Chondrocyte (in vitro differentiated cells): ENCODE measurements at regions not wholly inside any gene's neighbourhood (a gene's known extent, or its start where the extent isn't known, plus 50 kb on each side); places are given as distances from the start of the nearest gene placed in this dataset.

Experiments used
- DNase-seq: peaks from one replicate; pipeline ENCODE4 v3.0.0; 2021; ENCODE audit warnings: mixed read lengths, low spot score
- H3K27ac Mint-ChIP-seq: one replicate; pipeline ENCODE4 v1.8.0; 2021; ENCODE audit warnings: mild to moderate bottlenecking, moderate library complexity, mixed read lengths; ENCODE audit not compliant: unreplicated experiment
- H3K27me3 Mint-ChIP-seq: 2 replicates; pipeline ENCODE4 v1.8.0; 2021; ENCODE audit warnings: low read depth, mixed read lengths
- H3K36me3 Mint-ChIP-seq: 2 replicates; pipeline ENCODE4 v1.8.0; 2021; ENCODE audit warnings: low read depth, mixed read lengths
- H3K4me1 Mint-ChIP-seq: 2 replicates; pipeline ENCODE4 v1.8.0; 2021; ENCODE audit warnings: low read depth, mild to moderate bottlenecking, mixed read lengths
- H3K4me3 Mint-ChIP-seq: one replicate; pipeline ENCODE4 v1.8.0; 2021; ENCODE audit warnings: mild to moderate bottlenecking, moderate library complexity, mixed read lengths; ENCODE audit not compliant: unreplicated experiment
- H3K9me3 Mint-ChIP-seq: 2 replicates; pipeline ENCODE4 v1.8.0; 2021; ENCODE audit warnings: low read depth, mixed read lengths
- TF ChIP-seq, protein P1 (sequence below): fragments of 200-600 bp; sonication (generic); IDR thresholded peaks from 2 replicates; pipeline ENCODE4 v1.5.0; 2021; ENCODE audit warnings: antibody characterized with exemption, mild to moderate bottlenecking, moderate library complexity

DNA sequence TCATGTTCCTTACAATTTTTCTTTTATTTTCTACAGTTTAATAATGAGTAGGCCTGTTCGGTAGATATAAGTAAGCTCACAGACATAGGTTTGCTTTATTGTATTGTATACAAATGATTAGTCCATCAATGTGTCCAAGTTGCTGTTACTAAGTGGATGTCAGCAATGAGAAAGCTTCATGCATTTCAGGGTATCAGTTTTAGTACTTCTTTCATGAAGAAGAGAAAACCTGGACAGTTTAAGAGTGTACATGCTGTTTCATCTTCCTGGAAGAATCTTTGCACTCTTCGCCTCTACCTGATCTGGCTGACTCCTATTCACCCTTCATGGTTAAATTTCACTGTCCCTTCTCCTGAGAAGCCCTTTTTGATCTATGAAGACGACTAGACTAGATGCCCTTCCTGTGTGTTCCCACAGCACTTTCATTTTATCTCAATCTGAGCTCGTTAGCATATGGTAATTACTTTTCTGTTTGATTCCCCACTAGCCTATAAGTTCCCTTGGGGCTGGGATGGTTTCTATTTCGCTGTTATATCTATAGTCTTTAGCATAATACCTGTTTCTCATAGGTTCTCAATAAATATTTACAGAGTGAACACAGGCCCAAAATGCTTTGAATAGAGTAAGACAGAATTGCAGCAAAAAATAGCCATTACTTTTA, 70.7 kb downstream of the CETN3 start:
- Mint-ChIP-seq H3K36me3 (no peaks in the 10 kb centered on the region), H3K9me3 (no peaks in the 10 kb centered on the region), H3K4me1 (no peaks in the 10 kb centered on the region), H3K27me3 (no peaks in the 10 kb centered on the region), H3K27ac (no peak overlapping the region), H3K4me3 (no peak overlapping the region)
- TF ChIP-seq, protein P1, sequence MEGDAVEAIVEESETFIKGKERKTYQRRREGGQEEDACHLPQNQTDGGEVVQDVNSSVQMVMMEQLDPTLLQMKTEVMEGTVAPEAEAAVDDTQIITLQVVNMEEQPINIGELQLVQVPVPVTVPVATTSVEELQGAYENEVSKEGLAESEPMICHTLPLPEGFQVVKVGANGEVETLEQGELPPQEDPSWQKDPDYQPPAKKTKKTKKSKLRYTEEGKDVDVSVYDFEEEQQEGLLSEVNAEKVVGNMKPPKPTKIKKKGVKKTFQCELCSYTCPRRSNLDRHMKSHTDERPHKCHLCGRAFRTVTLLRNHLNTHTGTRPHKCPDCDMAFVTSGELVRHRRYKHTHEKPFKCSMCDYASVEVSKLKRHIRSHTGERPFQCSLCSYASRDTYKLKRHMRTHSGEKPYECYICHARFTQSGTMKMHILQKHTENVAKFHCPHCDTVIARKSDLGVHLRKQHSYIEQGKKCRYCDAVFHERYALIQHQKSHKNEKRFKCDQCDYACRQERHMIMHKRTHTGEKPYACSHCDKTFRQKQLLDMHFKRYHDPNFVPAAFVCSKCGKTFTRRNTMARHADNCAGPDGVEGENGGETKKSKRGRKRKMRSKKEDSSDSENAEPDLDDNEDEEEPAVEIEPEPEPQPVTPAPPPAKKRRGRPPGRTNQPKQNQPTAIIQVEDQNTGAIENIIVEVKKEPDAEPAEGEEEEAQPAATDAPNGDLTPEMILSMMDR: no peak
- no peak for DNase-seq

DNA sequence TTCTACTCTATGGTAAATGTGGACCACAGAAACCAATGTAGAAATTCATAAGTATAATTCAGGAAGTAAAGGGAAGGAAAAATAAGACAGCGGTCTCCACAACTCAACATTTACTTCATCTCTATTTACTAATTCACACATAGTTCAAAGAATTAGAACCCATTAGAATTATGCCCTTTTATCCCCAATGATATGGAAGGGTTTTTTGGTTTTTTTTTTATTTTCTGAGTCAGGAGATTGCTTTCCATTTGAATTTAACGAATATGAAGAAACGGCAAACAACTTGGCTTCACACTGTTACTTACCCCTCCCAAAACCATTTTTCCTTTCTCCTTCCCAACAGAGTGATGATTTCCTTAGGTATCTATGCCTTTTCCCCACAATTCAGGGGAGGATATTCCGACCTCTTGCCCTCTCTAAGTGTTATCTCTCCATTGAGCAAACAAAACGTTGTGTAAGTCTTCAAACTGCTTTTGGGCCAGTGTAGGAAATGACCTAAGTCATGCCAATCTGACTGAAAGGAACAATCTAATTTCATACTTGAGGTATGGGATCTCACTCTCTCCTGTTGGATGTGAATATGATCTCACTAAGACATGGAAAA, 72.0 kb downstream of the CETN3 start:
- Mint-ChIP-seq H3K27ac (no peak overlapping the region), H3K4me1 (no peaks in the 10 kb centered on the region), H3K27me3 (no peaks in the 10 kb centered on the region), H3K4me3 (no peak overlapping the region), H3K36me3 (no peaks in the 10 kb centered on the region), H3K9me3 (no peaks in the 10 kb centered on the region)
- no peak for DNase-seq
- TF ChIP-seq, protein P1: no peak

DNA sequence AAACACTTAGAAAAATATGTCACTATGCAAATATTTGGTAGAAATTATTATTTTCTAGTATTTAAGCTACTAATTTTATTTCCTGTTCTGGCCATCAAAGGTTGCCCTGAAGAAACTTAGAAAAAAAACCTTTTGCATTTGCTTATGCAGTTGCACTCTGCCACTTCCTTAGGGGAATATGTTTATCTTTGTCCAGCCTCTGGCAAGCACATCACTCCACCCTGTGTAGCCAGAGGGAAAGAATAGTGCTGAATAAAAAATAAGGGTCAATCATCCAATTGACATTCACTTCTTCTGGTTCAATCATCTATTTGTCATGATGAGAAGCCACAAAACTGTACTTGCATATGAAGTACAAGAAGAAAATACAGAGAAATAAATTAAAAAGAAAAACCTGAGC, 72.8 kb downstream of the CETN3 start:
- no peaks in the 10 kb centered on the region for H3K36me3 Mint-ChIP-seq
- H3K27me3 Mint-ChIP-seq: peaks cover 2% of the 10 kb centered on the region
- no peak for DNase-seq
- H3K9me3 Mint-ChIP-seq: no peaks in the 10 kb centered on the region
- no peak overlapping the region for H3K4me3 Mint-ChIP-seq
- no peak overlapping the region for H3K27ac Mint-ChIP-seq
- TF ChIP-seq, protein P1: no peak
- H3K4me1 Mint-ChIP-seq: no peaks in the 10 kb centered on the region

DNA sequence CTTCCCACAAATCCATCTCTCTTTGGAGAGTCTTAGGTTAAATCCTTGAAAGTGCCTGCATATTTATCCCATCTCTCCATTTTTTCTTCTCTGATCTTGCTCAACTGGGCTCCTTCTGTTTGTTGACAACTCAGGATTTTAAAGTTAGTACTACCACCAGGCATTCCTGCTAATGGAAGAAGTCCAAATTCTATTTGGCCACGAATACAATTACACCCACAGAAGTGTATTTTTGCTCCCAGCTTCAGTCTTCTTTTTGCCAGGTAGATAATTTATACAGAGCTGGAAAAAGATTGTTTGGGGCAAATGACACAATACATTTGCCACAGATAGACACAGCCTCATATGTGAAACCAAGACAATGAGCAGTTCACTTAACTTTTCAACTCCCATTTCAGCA, 74.8 kb downstream of the CETN3 start:
- no peak overlapping the region for H3K4me3 Mint-ChIP-seq
- TF ChIP-seq, protein P1: no peak
- no peak for DNase-seq
- no peaks in the 10 kb centered on the region for H3K4me1 Mint-ChIP-seq
- H3K9me3 Mint-ChIP-seq: peaks cover 7% of the 10 kb centered on the region
- no peaks in the 10 kb centered on the region for H3K36me3 Mint-ChIP-seq
- peaks cover 2% of the 10 kb centered on the region for H3K27me3 Mint-ChIP-seq
- H3K27ac Mint-ChIP-seq: no peak overlapping the region

DNA sequence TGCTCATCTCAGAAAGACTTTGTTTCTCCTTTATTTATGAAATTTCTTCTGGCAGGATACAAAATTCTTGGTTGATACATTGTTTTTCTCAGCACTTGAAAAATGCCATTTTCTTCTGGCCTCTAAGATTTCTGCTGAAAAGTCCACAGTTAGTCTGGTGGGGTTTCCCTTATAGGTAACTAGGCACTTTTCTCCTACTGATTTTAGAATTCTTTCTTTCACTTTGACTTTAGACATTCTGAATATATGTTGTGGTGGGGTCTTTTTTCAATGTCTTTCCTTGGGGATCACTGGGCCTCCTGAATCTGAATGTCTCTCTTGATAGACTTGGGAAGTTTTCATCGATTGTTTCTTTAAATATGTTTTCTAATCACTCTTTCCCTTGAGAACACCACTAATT, 79.6 kb downstream of the CETN3 start:
- TF ChIP-seq, protein P1: no peak
- Mint-ChIP-seq H3K4me1 (no peaks in the 10 kb centered on the region), H3K36me3 (peaks cover 5% of the 10 kb centered on the region), H3K4me3 (no peak overlapping the region), H3K27ac (no peak overlapping the region), H3K9me3 (peaks cover 16% of the 10 kb centered on the region), H3K27me3 (peaks cover 2% of the 10 kb centered on the region)
- no peak for DNase-seq
